HUES48 (cell line): ENCODE measurements at regions not wholly inside any gene's neighbourhood (a gene's known extent, or its start where the extent isn't known, plus 50 kb on each side); places are given as distances from the start of the nearest gene placed in this dataset.
"Not testable (repeated sequence)": the region's sequence is repeated elsewhere in the genome, so short reads cannot be mapped to it uniquely, and the experiment has no call there.

Experiments used
- H3K27ac ChIP-seq: one replicate; pipeline ENCODE4 v1.7.0; 2013; ENCODE audit warnings: low read depth, low read length, inconsistent platforms
- H3K27me3 ChIP-seq: 2 replicates; pipeline ENCODE4 v1.6.1; 2013; ENCODE audit warnings: mild to moderate bottlenecking, low read length; ENCODE audit not compliant: control insufficient read depth, insufficient read depth
- H3K36me3 ChIP-seq: 2 replicates; pipeline ENCODE4 v1.6.1; 2013; ENCODE audit warnings: low read length; ENCODE audit not compliant: control insufficient read depth, insufficient read depth
- H3K4me1 ChIP-seq: 2 replicates; pipeline ENCODE4 v1.6.1; 2013; ENCODE audit warnings: mild to moderate bottlenecking, low read length; ENCODE audit not compliant: control insufficient read depth, insufficient read depth
- H3K4me3 ChIP-seq: 2 replicates; pipeline ENCODE4 v1.5.1; 2013; ENCODE audit warnings: mild to moderate bottlenecking, low read depth, low read length
- H3K9ac ChIP-seq: 2 replicates; pipeline ENCODE4 v1.6.1; 2013; ENCODE audit warnings: mild to moderate bottlenecking, low read depth, low read length, moderate library complexity
- H3K9me3 ChIP-seq: 2 replicates; pipeline ENCODE4 v1.6.1; 2013; ENCODE audit warnings: low read length; ENCODE audit not compliant: control insufficient read depth, insufficient read depth

DNA sequence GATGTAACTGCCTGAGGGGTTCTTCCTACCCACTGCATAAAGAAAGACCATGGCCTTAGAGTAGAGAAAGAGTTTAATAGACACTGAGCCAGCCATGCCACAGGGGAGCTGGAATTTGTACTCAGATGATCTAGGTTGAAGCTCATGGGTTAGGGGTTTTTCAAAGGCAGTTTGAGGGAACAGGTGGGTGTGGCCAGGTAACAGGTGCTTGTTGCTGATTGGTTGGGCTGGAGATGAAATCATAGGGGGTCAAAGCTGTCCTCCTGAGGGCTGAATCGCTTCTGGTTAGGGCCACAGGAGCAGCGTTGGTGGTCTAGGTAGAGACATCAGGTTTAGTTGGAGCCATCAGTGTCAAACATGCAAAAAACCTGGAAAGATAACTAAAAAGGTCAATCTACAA, 59.2 kb upstream of the CSNK1A1L start:
- no peak overlapping the region for H3K4me3 ChIP-seq
- no peak overlapping the region for H3K9ac ChIP-seq
- 0 out of 2 replicates have a peak, but pooled peaks cover 5% of the 10 kb centered on the region for H3K9me3 ChIP-seq
- no peaks in the 10 kb centered on the region for H3K27me3 ChIP-seq
- H3K36me3 ChIP-seq, result no peaks in the 10 kb centered on the region
- H3K4me1 ChIP-seq, result no peaks in the 10 kb centered on the region
- no peak overlapping the region for H3K27ac ChIP-seq

DNA sequence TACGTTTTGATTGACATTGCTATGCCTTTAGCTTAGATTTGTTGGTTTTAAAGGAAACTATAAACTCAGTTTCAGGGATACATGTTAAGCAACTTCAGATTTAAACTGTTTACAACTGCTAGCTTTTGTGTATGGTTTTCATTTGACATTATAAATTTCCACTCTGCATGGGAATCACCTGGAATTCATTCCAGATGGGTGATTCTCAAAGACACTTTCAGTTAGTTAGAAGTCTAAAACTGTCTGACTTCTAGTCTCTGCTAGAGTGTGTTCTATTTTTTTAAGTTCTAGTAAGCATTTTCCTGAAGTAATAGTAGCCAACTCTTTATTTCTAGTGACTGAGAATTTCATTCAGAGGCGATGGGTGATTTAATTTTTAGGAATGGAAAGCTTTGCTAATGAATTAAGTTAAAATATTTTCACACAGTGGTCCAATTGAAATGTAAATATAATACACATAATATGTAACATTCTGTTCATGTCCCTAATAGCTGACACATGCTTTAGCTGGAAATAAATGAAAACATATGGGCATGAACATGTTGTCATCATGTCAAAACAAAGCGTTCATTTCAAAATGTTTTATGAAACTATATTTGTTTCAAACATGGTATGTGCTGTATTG, 58.3 kb upstream of the CSNK1A1L start:
- H3K27ac ChIP-seq, result no peak overlapping the region

DNA sequence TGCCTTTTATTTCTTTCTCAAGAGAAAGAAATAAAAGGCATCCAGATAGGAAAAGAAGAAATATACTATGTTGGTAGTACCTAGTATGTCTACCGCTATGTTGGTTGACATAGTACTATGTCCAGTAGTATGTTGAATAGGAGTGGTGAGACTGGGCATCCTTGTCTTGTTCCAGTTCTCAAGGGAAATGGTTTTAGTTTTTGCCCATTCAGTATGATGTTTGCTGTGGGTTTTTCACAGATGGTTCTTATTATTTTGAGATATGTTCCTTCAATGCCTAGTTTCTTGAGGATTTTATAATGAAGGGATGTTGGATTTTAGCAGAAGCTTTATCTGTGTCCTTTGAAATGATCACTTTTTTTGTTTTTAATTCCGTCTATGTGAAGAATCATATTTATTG, 53.0 kb upstream of the CSNK1A1L start:
- Histone ChIP-seq H3K27ac (no peak overlapping the region), H3K4me3 (no peak overlapping the region), H3K27me3 (no peaks in the 10 kb centered on the region), H3K4me1 (no peaks in the 10 kb centered on the region), H3K9me3 (0 out of 2 replicates have a peak, but pooled peaks cover 7% of the 10 kb centered on the region), H3K36me3 (no peaks in the 10 kb centered on the region), H3K9ac (no peak overlapping the region)

More for the DNA sequence above, 58.3 kb upstream of the CSNK1A1L start:
- no peaks in the 10 kb centered on the region for H3K36me3 ChIP-seq
- H3K4me3 ChIP-seq, result no peak overlapping the region
- 0 out of 2 replicates have a peak, but pooled peaks cover 7% of the 10 kb centered on the region for H3K9me3 ChIP-seq
- no peaks in the 10 kb centered on the region for H3K27me3 ChIP-seq
- H3K4me1 ChIP-seq, result no peaks in the 10 kb centered on the region
- H3K9ac ChIP-seq, result no peak overlapping the region

DNA sequence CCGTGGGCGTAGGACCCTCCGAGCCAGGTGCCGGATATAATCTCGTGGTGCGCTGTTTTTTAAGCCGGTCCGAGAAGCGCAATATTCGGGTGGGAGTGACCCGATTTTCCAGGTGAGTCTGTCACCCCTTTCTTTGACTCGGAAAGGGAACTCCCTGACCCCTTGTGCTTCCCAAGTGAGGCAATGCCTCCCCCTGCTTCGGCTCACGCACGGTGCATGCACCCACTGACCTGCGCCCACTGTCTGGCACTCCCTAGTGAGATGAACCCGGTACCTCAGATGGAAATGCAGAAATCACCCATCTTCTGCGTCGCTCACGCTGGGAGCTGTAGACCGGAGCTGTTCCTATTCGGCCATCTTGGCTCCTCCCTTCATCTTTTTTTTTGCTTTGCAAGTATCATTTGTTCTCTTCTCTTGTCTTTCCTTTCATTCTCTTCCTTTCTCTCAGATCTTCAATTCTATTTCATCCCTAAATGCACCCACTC, 50.2 kb upstream of the CSNK1A1L start:
- H3K36me3 ChIP-seq, H3K9me3 ChIP-seq, H3K4me1 ChIP-seq, H3K27me3 ChIP-seq, H3K9ac ChIP-seq, H3K27ac ChIP-seq, H3K4me3 ChIP-seq: not testable (repeated sequence)
